Erythroblast (primary cell): ENCODE measurements at regions not wholly inside any gene's neighbourhood (a gene's known extent, or its start where the extent isn't known, plus 50 kb on each side); places are given as distances from the start of the nearest gene placed in this dataset.

Experiments used
- GATA1 ChIP-seq: IDR thresholded peaks from 2 replicates; pipeline ENCODE4 v1.6.1; 2011; ENCODE audit warnings: low read depth, mild to moderate bottlenecking, control low read depth, low read length, moderate library complexity
- POLR2A ChIP-seq: IDR thresholded peaks from 2 replicates; pipeline ENCODE4 v1.6.1; 2011; ENCODE audit warnings: mild to moderate bottlenecking, low read length

DNA sequence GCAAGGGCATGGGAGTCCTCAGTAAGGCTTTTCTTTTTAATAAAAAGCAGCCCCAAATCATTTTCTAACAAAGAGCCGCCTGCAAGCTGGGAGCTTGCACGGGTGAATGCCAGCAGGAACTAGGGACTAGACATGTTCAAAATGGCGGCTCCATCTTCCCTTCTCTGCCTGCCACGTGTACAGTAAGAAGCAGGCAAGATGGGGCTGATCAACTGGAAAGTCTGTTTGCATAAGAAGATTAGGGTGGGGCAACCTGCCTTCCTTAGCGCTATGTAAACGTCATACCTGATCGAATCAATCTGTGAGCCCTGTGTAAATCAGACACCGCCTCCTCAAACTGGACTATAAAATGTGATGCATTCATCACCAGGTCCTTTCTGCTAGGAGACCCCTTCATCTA, 299.4 kb upstream of the SOX4 start:
- TF ChIP-seq POLR2A (no peak), GATA1 (no peak)
